Ishikawa (cell line): ENCODE measurements at regions not wholly inside any gene's neighbourhood (a gene's known extent, or its start where the extent isn't known, plus 50 kb on each side); places are given as distances from the start of the nearest gene placed in this dataset.
A peak's percentile ranks its signal among the peaks of the same experiment; 100 is the strongest.

Source experiments
- CEBPB ChIP-seq: IDR thresholded peaks from 2 replicates; pipeline ENCODE4 v1.6.1; 2012
- CREB1 ChIP-seq: IDR thresholded peaks from 2 replicates; pipeline ENCODE4 v1.6.1; 2012; ENCODE audit warnings: low read depth
- EGR1 ChIP-seq: IDR thresholded peaks from 2 replicates; pipeline ENCODE4 v1.6.1; 2012
- EP300 ChIP-seq: IDR thresholded peaks from 2 replicates; pipeline ENCODE4 v1.6.1; 2012; ENCODE audit warnings: borderline replicate concordance
- FOXM1 ChIP-seq: IDR thresholded peaks from 2 replicates; pipeline ENCODE4 v1.6.1; 2012; ENCODE audit warnings: low read depth, borderline replicate concordance
- MAX ChIP-seq: IDR thresholded peaks from 2 replicates; pipeline ENCODE4 v1.6.1; 2012
- NFIC ChIP-seq: IDR thresholded peaks from 2 replicates; pipeline ENCODE4 v1.6.1; 2012
- RAD21 ChIP-seq: IDR thresholded peaks from 2 replicates; pipeline ENCODE4 v1.6.1; 2012; ENCODE audit warnings: low read depth
- REST ChIP-seq: IDR thresholded peaks from 2 replicates; pipeline ENCODE4 v1.6.1; 2012; ENCODE audit warnings: low read depth, mild to moderate bottlenecking
- TAF1 ChIP-seq: IDR thresholded peaks from 2 replicates; pipeline ENCODE4 v1.6.1; 2012; ENCODE audit warnings: low read depth, mild to moderate bottlenecking
- TCF12 ChIP-seq: IDR thresholded peaks from 2 replicates; pipeline ENCODE4 v1.6.1; 2012; ENCODE audit warnings: low read depth
- TEAD4 ChIP-seq: IDR thresholded peaks from 2 replicates; pipeline ENCODE4 v1.6.1; 2012
- USF1 ChIP-seq: IDR thresholded peaks from 2 replicates; pipeline ENCODE4 v1.6.1; 2012
- YY1 ChIP-seq: IDR thresholded peaks from 2 replicates; pipeline ENCODE4 v1.6.1; 2012; ENCODE audit warnings: low read depth
- ZBTB7A ChIP-seq: IDR thresholded peaks from 2 replicates; pipeline ENCODE4 v1.6.1; 2012; ENCODE audit warnings: low read depth

GRCh38 chr1:181417915-181418314 is 65.4 kb upstream of the CACNA1E start:
- TF ChIP-seq TAF1, result no peak
- TF ChIP-seq EP300, result no peak
- TF ChIP-seq RAD21, result no peak
- TF ChIP-seq ZBTB7A, result no peak
- no peak for TF ChIP-seq MAX
- no peak for TF ChIP-seq EGR1
- TF ChIP-seq FOXM1, result no peak
- TF ChIP-seq CREB1, result no peak
- TF ChIP-seq USF1, result no peak
- no peak for TF ChIP-seq CEBPB
- no peak for TF ChIP-seq NFIC
- TF ChIP-seq TEAD4, result no peak
- no peak for TF ChIP-seq YY1
- TF ChIP-seq TCF12, result no peak
- no peak for TF ChIP-seq REST

GRCh38 chr1:181423301-181423918 is 59.9 kb upstream of the CACNA1E start:
- TF ChIP-seq RAD21 (peak; percentile 67), ZBTB7A (no peak), YY1 (no peak), EP300 (no peak)

- peak; percentile 91 for TF ChIP-seq RAD21
- TF ChIP-seq FOXM1, result no peak
- 0 out of 2 replicates have a peak, but pooled peaks have one; percentile 25 for TF ChIP-seq ZBTB7A
Observed at GRCh38 chr1:181424786-181425403, 58.4 kb upstream of the CACNA1E start.

- no peak for TF ChIP-seq FOXM1
- TF ChIP-seq EGR1, result no peak
- TF ChIP-seq ZBTB7A, result no peak
- TF ChIP-seq RAD21, result no peak
- TF ChIP-seq NFIC, result no peak
- TF ChIP-seq TAF1, result no peak
- no peak for TF ChIP-seq MAX
- no peak for TF ChIP-seq USF1
Observed at GRCh38 chr1:181425566-181425965, 57.8 kb upstream of the CACNA1E start.

GRCh38 chr1:181429462-181429861 is 53.9 kb upstream of the CACNA1E start:
- no peak for TF ChIP-seq TEAD4
- TF ChIP-seq ZBTB7A, result no peak
- no peak for TF ChIP-seq EP300
- no peak for TF ChIP-seq YY1
- no peak for TF ChIP-seq CEBPB
- TF ChIP-seq FOXM1, result no peak

GRCh38 chr1:181430015-181430885 is 53.1 kb upstream of the CACNA1E start:
- TF ChIP-seq NFIC, result no peak
- no peak for TF ChIP-seq RAD21
- no peak for TF ChIP-seq EP300
- no peak for TF ChIP-seq CEBPB
- TF ChIP-seq TEAD4, result no peak
- no peak for TF ChIP-seq USF1
- TF ChIP-seq YY1, result no peak
- TF ChIP-seq ZBTB7A, result no peak
- no peak for TF ChIP-seq MAX
- no peak for TF ChIP-seq CREB1
- no peak for TF ChIP-seq FOXM1
- TF ChIP-seq REST, result no peak
- no peak for TF ChIP-seq EGR1
- no peak for TF ChIP-seq TAF1
- TF ChIP-seq TCF12, result no peak
